ENCODE measurements at regions not wholly inside any gene's neighbourhood (a gene's known extent, or its start where the extent isn't known, plus 50 kb on each side); places are given as distances from the start of the nearest gene placed in this dataset.

DNA sequence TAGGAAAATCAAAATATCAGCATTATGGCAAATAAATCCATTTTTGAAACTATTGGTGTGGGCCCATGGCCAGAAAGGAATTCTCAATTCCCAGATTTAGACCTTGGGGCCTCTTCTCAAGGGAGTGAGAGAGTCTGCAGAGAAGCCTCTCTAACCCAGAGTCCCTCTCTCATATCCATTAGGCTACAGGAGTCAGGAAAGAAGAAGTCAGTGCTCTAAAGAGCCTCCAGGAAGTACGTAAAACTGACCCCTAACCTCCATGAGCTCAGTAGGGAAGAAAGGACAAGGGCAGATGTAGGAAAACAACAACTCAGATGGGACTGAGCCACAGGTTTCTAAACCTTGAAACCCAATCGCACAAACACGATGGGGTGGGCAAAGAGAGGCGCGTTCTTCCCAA lies 479.9 kb upstream of the TNP1 start:
- DNase-seq = no peak
- Histone ChIP-seq H3K9me3 (ENCODE audit: control insufficient read depth, low read depth, low read length) (no peaks in the 10 kb centered on the region), H3K27ac (ENCODE audit: low read length) (no peak overlapping the region), H3K4me1 (ENCODE audit: control insufficient read depth, insufficient read depth, low read length) (no peaks in the 10 kb centered on the region), H3K36me3 (ENCODE audit: control insufficient read depth, insufficient read depth, low read length) (no peaks in the 10 kb centered on the region), H3K4me3 (ENCODE audit: low read length) (no peak overlapping the region), H3K27me3 (ENCODE audit: control insufficient read depth, insufficient read depth, low read length) (no peaks in the 10 kb centered on the region)
- no CpG with 5 or more reads among the region's 5 CpGs for WGBS (ENCODE audit: insufficient coverage, low lambda C conversion rate)

DNA sequence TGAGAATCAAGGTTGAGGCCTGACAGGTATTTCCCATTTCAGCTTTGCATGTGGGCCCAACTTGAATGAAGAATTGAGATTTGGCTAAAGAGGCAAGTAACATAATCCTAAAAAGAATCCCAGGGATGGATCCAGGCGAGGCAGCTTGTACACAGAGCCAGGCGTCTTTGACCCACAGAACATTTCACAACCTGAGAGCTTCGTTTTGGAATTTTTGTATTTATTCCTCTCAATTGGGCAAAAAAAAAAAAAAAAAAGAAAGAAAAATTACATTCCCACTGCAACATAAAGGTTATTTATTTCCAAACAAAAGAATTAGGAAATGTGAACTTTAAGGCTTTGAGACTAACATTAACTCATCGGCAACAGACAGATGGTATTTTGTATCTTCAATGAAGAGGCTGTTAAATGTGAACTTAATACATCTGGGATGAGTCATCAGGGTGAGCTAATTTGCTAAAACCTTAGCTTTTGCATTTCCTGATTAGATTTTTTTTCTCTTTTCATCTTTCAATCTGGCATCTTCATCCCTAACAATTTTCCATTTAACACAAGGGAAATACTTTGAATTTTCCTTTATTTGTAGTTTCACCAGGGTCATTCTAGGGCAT lies 478.5 kb upstream of the TNP1 start:
- 94% methylated on average over 2 of the region's 4 CpGs for WGBS (ENCODE audit: insufficient coverage, low lambda C conversion rate)
- Histone ChIP-seq H3K4me3 (ENCODE audit: low read length) (no peak overlapping the region), H3K27ac (ENCODE audit: low read length) (no peak overlapping the region), H3K4me1 (ENCODE audit: control insufficient read depth, insufficient read depth, low read length) (no peaks in the 10 kb centered on the region), H3K27me3 (ENCODE audit: control insufficient read depth, insufficient read depth, low read length) (no peaks in the 10 kb centered on the region), H3K36me3 (ENCODE audit: control insufficient read depth, insufficient read depth, low read length) (no peaks in the 10 kb centered on the region), H3K9me3 (ENCODE audit: control insufficient read depth, low read depth, low read length) (no peaks in the 10 kb centered on the region)
- no peak for DNase-seq

DNA sequence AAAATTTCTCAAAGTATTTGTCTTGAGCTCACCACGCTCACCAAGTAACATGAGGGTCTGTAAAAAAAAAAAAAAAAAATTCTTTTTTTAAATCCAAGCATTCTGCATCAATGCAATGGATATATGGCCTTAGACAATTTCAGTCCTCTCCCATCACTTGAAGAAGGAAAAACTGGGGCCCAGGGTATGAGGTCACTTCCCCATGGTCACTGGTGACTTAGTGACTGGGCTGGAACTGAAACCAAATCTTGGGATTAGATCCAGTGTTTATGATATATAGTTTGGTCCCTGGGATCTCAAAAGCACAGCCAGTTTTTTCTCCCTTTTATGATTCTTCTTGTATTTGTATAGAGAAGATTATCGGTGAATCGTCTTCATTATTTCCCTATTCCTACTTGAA lies 477.9 kb upstream of the TNP1 start:
- no peaks in the 10 kb centered on the region for H3K4me1 ChIP-seq (ENCODE audit: control insufficient read depth, insufficient read depth, low read length)
- DNase-seq = no peak
- no peak overlapping the region for H3K4me3 ChIP-seq (ENCODE audit: low read length)
- H3K27ac ChIP-seq (ENCODE audit: low read length) = no peak overlapping the region
- H3K9me3 ChIP-seq (ENCODE audit: control insufficient read depth, low read depth, low read length) = no peaks in the 10 kb centered on the region
- 95% methylated on average over 2 of the region's 3 CpGs for WGBS (ENCODE audit: insufficient coverage, low lambda C conversion rate)
- no peaks in the 10 kb centered on the region for H3K27me3 ChIP-seq (ENCODE audit: control insufficient read depth, insufficient read depth, low read length)
- H3K36me3 ChIP-seq (ENCODE audit: control insufficient read depth, insufficient read depth, low read length) = no peaks in the 10 kb centered on the region

DNA sequence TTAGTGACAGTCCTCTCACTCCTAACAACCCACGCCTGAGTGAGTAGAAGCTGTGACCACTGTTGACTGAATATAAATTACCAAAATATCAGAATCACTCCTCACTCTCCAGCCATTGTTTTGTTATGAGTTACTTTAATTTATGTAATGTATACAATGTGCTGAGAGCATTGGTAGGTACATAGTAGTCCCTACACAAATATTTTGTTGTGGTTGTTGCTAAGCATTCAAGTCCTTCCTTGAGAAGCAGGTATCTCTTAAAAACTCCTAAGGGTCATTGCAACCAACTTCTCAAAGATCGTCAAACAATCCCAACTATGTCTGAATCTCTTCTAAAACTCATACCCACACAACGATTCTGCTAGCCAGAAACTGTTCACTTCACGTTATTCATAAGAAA lies 476.8 kb upstream of the TNP1 start:
- Histone ChIP-seq H3K4me1 (ENCODE audit: control insufficient read depth, insufficient read depth, low read length) (peaks cover 2% of the 10 kb centered on the region), H3K9me3 (ENCODE audit: control insufficient read depth, low read depth, low read length) (no peaks in the 10 kb centered on the region), H3K27me3 (ENCODE audit: control insufficient read depth, insufficient read depth, low read length) (no peaks in the 10 kb centered on the region), H3K27ac (ENCODE audit: low read length) (no peak overlapping the region), H3K36me3 (ENCODE audit: control insufficient read depth, insufficient read depth, low read length) (no peaks in the 10 kb centered on the region), H3K4me3 (ENCODE audit: low read length) (no peak overlapping the region)
- no CpG with 5 or more reads among the region's 4 CpGs for WGBS (ENCODE audit: insufficient coverage, low lambda C conversion rate)
- no peak for DNase-seq

DNA sequence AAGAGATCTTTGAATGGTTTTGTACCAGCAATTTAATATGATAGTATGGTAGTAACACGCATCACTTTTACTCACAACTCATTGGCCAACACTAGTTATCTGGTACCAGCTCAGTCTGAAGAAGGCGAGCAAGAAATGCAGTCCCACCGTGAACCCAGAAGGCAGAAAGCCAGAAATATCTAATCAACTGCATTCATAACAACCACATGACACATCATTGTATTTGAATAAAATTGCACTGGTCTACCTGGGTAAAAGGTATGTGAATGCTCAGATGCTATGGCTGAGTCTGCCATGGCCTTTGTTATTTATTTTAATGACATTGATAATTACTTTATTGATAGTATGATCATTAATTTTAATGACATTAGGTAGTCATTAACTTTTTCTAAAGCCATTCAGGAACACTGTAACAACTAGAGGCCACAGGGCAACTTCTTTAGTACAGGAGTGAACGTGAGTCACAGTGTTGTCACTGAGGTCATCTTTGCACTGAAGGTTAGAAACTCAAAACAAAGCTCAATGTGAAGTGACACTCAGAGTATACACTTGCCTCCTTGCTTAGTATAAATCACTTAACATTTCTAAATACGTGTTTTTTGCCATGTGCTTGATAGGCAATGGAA lies 475.6 kb upstream of the TNP1 start:
- H3K27ac ChIP-seq (ENCODE audit: low read length) = no peak overlapping the region
- DNase-seq = peak; percentile 33 to 69
- WGBS (ENCODE audit: insufficient coverage, low lambda C conversion rate) = 70% methylated on average over 2 of the region's 5 CpGs

DNA sequence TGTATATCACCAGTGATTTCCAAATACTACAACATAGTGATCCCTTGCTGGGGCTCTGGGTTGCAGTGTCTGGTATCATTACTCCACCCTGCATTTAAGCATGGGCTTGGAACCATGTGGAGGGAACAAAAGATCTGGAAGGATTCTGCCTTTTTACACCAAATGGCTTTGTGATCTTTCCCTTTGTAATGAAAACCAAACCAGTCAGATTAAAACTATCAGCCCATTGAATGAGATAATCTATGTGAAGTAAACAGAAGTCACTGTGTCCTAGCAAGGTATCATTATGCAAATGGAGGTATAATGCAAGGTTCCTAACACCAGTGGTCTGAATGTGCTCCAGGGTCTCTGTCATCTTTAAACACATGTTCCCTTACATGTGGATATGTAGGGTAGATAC lies 474.7 kb upstream of the TNP1 start:
- peaks cover 7% of the 10 kb centered on the region for H3K4me1 ChIP-seq (ENCODE audit: control insufficient read depth, insufficient read depth, low read length)
- no peaks in the 10 kb centered on the region for H3K36me3 ChIP-seq (ENCODE audit: control insufficient read depth, insufficient read depth, low read length)
- H3K27me3 ChIP-seq (ENCODE audit: control insufficient read depth, insufficient read depth, low read length) = no peaks in the 10 kb centered on the region
- H3K9me3 ChIP-seq (ENCODE audit: control insufficient read depth, low read depth, low read length) = no peaks in the 10 kb centered on the region
- H3K4me3 ChIP-seq (ENCODE audit: low read length) = no peak overlapping the region
- no peak for DNase-seq
- H3K27ac ChIP-seq (ENCODE audit: low read length) = no peak overlapping the region

More for the DNA sequence above, 475.6 kb upstream of the TNP1 start:
- Histone ChIP-seq H3K9me3 (ENCODE audit: control insufficient read depth, low read depth, low read length) (no peaks in the 10 kb centered on the region), H3K4me3 (ENCODE audit: low read length) (no peak overlapping the region), H3K27me3 (ENCODE audit: control insufficient read depth, insufficient read depth, low read length) (no peaks in the 10 kb centered on the region), H3K36me3 (ENCODE audit: control insufficient read depth, insufficient read depth, low read length) (no peaks in the 10 kb centered on the region), H3K4me1 (ENCODE audit: control insufficient read depth, insufficient read depth, low read length) (peaks cover 7% of the 10 kb centered on the region)

GRCh38 chr2:217332866-217333265 lies 473.0 kb upstream of the TNP1 start:
- Histone ChIP-seq H3K4me1 (ENCODE audit: control insufficient read depth, insufficient read depth, low read length) (peaks cover 7% of the 10 kb centered on the region), H3K27ac (ENCODE audit: low read length) (no peak overlapping the region), H3K36me3 (ENCODE audit: control insufficient read depth, insufficient read depth, low read length) (no peaks in the 10 kb centered on the region), H3K27me3 (ENCODE audit: control insufficient read depth, insufficient read depth, low read length) (no peaks in the 10 kb centered on the region), H3K9me3 (ENCODE audit: control insufficient read depth, low read depth, low read length) (no peaks in the 10 kb centered on the region), H3K4me3 (ENCODE audit: low read length) (no peak overlapping the region)
- WGBS (ENCODE audit: insufficient coverage, low lambda C conversion rate) = 100% methylated on average over 3 of the region's 9 CpGs
- DNase-seq = no peak

- Histone ChIP-seq H3K4me3 (ENCODE audit: low read length) (no peak overlapping the region), H3K27ac (ENCODE audit: low read length) (no peak overlapping the region), H3K27me3 (ENCODE audit: control insufficient read depth, insufficient read depth, low read length) (no peaks in the 10 kb centered on the region), H3K4me1 (ENCODE audit: control insufficient read depth, insufficient read depth, low read length) (peaks cover 7% of the 10 kb centered on the region), H3K36me3 (ENCODE audit: control insufficient read depth, insufficient read depth, low read length) (no peaks in the 10 kb centered on the region), H3K9me3 (ENCODE audit: control insufficient read depth, low read depth, low read length) (no peaks in the 10 kb centered on the region)
- no CpG with 5 or more reads among the region's 2 CpGs for WGBS (ENCODE audit: insufficient coverage, low lambda C conversion rate)
- no peak for DNase-seq
Observed at GRCh38 chr2:217332417-217332791, 472.5 kb upstream of the TNP1 start.

DNA sequence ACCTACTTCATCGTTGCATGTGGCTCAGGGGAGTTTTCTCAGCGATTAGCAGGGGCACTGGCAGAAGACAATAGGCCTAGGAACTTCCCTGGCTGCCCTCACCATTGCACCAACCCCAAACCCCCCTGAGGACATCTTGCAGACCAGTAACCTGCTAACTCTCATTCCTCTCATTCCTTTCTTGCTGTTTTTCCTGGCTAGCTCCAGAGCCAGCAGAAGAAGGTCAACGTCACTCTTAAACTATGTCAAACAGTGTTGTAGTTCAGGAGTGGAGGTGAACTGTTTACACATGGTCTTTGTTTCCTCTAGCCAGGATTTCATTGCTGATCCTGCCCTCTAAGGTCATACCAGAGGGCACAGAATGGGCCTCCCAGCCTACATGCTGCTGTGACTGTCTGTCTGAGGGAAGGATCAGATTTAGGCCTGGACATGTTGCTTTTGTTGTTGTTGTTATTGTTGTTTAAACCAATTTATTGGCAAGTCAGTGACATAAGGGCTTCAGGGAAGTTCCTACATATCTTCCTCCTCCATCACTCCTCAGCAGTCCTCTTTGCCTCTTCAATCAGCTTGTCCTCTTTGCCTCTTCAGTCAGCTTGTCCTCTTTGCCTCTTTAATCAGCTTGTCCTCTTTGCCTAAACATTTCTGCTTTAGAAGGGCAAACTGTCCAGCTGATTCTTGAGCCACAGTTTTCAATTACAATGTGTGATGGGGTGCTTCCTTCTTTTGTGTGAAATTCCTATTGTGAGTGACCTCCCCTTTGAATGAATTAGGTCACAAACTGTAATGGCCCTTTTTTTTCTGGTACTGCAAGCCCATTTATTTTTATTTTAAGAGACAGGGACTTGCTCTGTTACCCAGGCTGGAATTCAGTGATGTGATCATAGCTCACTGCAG lies 471.9 kb upstream of the TNP1 start:
- Histone ChIP-seq H3K4me3 (ENCODE audit: low read length) (no peak overlapping the region), H3K27me3 (ENCODE audit: control insufficient read depth, insufficient read depth, low read length) (no peaks in the 10 kb centered on the region), H3K36me3 (ENCODE audit: control insufficient read depth, insufficient read depth, low read length) (no peaks in the 10 kb centered on the region), H3K27ac (ENCODE audit: low read length) (no peak overlapping the region), H3K4me1 (ENCODE audit: control insufficient read depth, insufficient read depth, low read length) (peaks cover 7% of the 10 kb centered on the region), H3K9me3 (ENCODE audit: control insufficient read depth, low read depth, low read length) (no peaks in the 10 kb centered on the region)
- 60% methylated on average over 1 of the region's 3 CpGs for WGBS (ENCODE audit: insufficient coverage, low lambda C conversion rate)
- peak in 1 of 2 donors; percentile 33 for DNase-seq

- Histone ChIP-seq H3K27me3 (ENCODE audit: control insufficient read depth, insufficient read depth, low read length) (no peaks in the 10 kb centered on the region), H3K36me3 (ENCODE audit: control insufficient read depth, insufficient read depth, low read length) (no peaks in the 10 kb centered on the region), H3K4me3 (ENCODE audit: low read length) (no peak overlapping the region), H3K27ac (ENCODE audit: low read length) (no peak overlapping the region), H3K4me1 (ENCODE audit: control insufficient read depth, insufficient read depth, low read length) (peaks cover 7% of the 10 kb centered on the region), H3K9me3 (ENCODE audit: control insufficient read depth, low read depth, low read length) (no peaks in the 10 kb centered on the region)
- no peak for DNase-seq
- no CpG with 5 or more reads among the region's 9 CpGs for WGBS (ENCODE audit: insufficient coverage, low lambda C conversion rate)
Observed at GRCh38 chr2:217330647-217331046, 470.8 kb upstream of the TNP1 start.

All from large intestine (tissue), 3 donors.